RWPE2 (cell line): ENCODE measurements at regions not wholly inside any gene's neighbourhood (a gene's known extent, or its start where the extent isn't known, plus 50 kb on each side); places are given as distances from the start of the nearest gene placed in this dataset.

Experiments used
- ATAC-seq: fragments of 200-7000 bp; cut with Tn5 transposase; 3 replicates; pipeline ENCODE4 v1.9.1; 2021; ENCODE audit warnings: low read depth
- DNase-seq: peaks from one replicate; pipeline ENCODE4 v3.0.0-alpha.2; 2020; ENCODE audit warnings: low spot score
- H3K27ac ChIP-seq: fragments of 450-650 bp; 2 replicates; pipeline ENCODE4 v1.5.1; 2017; ENCODE audit warnings: mild to moderate bottlenecking; ENCODE audit not compliant: poor library complexity, severe bottlenecking
- H3K27me3 ChIP-seq: fragments of 250-450 bp; sonication (Bioruptor Pico); 2 replicates; pipeline ENCODE4 v1.5.1; 2021; ENCODE audit warnings: mild to moderate bottlenecking, moderate library complexity; ENCODE audit not compliant: insufficient read depth, poor library complexity, severe bottlenecking
- H3K36me3 ChIP-seq: fragments of 250-450 bp; sonication (Bioruptor Pico); 2 replicates; pipeline ENCODE4 v1.5.1; 2020; ENCODE audit warnings: low read depth, mild to moderate bottlenecking, moderate library complexity
- H3K4me1 ChIP-seq: fragments of 250-450 bp; sonication (Bioruptor Pico); 2 replicates; pipeline ENCODE4 v1.5.1; 2021; ENCODE audit warnings: mild to moderate bottlenecking, moderate library complexity; ENCODE audit not compliant: insufficient read depth, poor library complexity, severe bottlenecking
- H3K4me3 ChIP-seq: fragments of 250-450 bp; sonication (Bioruptor Pico); 2 replicates; pipeline ENCODE4 v1.5.1; 2021; ENCODE audit warnings: mild to moderate bottlenecking, moderate library complexity; ENCODE audit not compliant: severe bottlenecking
- H3K9me3 ChIP-seq: fragments of 250-450 bp; sonication (Bioruptor Pico); 2 replicates; pipeline ENCODE4 v1.5.1; 2021; ENCODE audit warnings: mild to moderate bottlenecking, moderate library complexity; ENCODE audit not compliant: severe bottlenecking
- CTCF ChIP-seq: fragments of 450-650 bp; IDR thresholded peaks from one replicate; pipeline ENCODE4 v1.5.1; 2017; ENCODE audit warnings: mild to moderate bottlenecking, moderate library complexity; ENCODE audit not compliant: poor library complexity, severe bottlenecking

- H3K4me3 ChIP-seq, result no peak overlapping the region
- no peak for DNase-seq
- H3K9me3 ChIP-seq, result no peaks in the 10 kb centered on the region
- H3K4me1 ChIP-seq, result no peaks in the 10 kb centered on the region
- TF ChIP-seq CTCF, result no peak
- ATAC-seq, result no peak
- H3K27me3 ChIP-seq, result peaks cover 5% of the 10 kb centered on the region
- no peaks in the 10 kb centered on the region for H3K36me3 ChIP-seq
- no peak overlapping the region for H3K27ac ChIP-seq
Observed at GRCh38 chr5:2666081-2666480, 85.4 kb downstream of the IRX2 start.

GRCh38 chr5:2663489-2663888 is 88.0 kb downstream of the IRX2 start:
- H3K36me3 ChIP-seq, result no peaks in the 10 kb centered on the region
- DNase-seq (no peak), ATAC-seq (no peak)
- no peak for TF ChIP-seq CTCF
- H3K4me1 ChIP-seq, result peaks cover 4% of the 10 kb centered on the region
- H3K27ac ChIP-seq, result no peak overlapping the region
- H3K9me3 ChIP-seq, result no peaks in the 10 kb centered on the region
- no peak overlapping the region for H3K4me3 ChIP-seq
- peaks cover 5% of the 10 kb centered on the region for H3K27me3 ChIP-seq

- ATAC-seq, result no peak
- Histone ChIP-seq H3K4me1 (peaks cover 15% of the 10 kb centered on the region), H3K27ac (no peak overlapping the region), H3K27me3 (no peaks in the 10 kb centered on the region), H3K9me3 (no peaks in the 10 kb centered on the region), H3K4me3 (no peak overlapping the region), H3K36me3 (no peaks in the 10 kb centered on the region)
- DNase-seq, result no peak
- no peak for TF ChIP-seq CTCF
Observed at GRCh38 chr5:2660315-2660714, 91.2 kb downstream of the IRX2 start.

GRCh38 chr5:2658881-2659470 is 92.5 kb downstream of the IRX2 start:
- no peak overlapping the region for H3K4me3 ChIP-seq
- H3K4me1 ChIP-seq, result peaks cover 15% of the 10 kb centered on the region
- no peak for DNase-seq
- H3K27me3 ChIP-seq, result no peaks in the 10 kb centered on the region
- no peaks in the 10 kb centered on the region for H3K36me3 ChIP-seq
- no peak overlapping the region for H3K27ac ChIP-seq
- no peak for TF ChIP-seq CTCF
- no peak for ATAC-seq
- H3K9me3 ChIP-seq, result no peaks in the 10 kb centered on the region

GRCh38 chr5:2658447-2658846 is 93.0 kb downstream of the IRX2 start:
- no peaks in the 10 kb centered on the region for H3K9me3 ChIP-seq
- TF ChIP-seq CTCF, result no peak
- H3K27me3 ChIP-seq, result no peaks in the 10 kb centered on the region
- H3K36me3 ChIP-seq, result no peaks in the 10 kb centered on the region
- no peak overlapping the region for H3K4me3 ChIP-seq
- DNase-seq (no peak), ATAC-seq (peak; percentile 25; the same call in 1 of the 3 replicates)
- no peak overlapping the region for H3K27ac ChIP-seq
- peaks cover 15% of the 10 kb centered on the region for H3K4me1 ChIP-seq
